ENCODE measurements at regions not wholly inside any gene's neighbourhood (a gene's known extent, or its start where the extent isn't known, plus 50 kb on each side); places are given as distances from the start of the nearest gene placed in this dataset.

- no peak for TF ChIP-seq CTCF (IDR thresholded peaks at IDR 0.05)
- H3K4me3 Mint-ChIP-seq, result no peak overlapping the region
- Histone ChIP-seq H3K4me3 (replicated peaks in 1 of 3; ENCODE audit: low read depth in 2 of 3, low read length in 3 of 3) (no peak overlapping the region), H2AFZ (ENCODE audit: insufficient read depth, low read depth, low read length, poor library complexity, severe bottlenecking) (no peak overlapping the region), H3K27ac (ENCODE audit: low read depth in 1 of 2, low read length in 2 of 2) (no peak overlapping the region), H3K27me3 (ENCODE audit: control insufficient read depth in 2 of 2, insufficient read depth in 2 of 2, low read length in 2 of 2) (peaks cover 0 to 20% of the 10 kb centered on the region in 2 donors), H3K4me1 (ENCODE audit: control insufficient read depth in 1 of 2, insufficient read depth in 2 of 2, low read length in 2 of 2) (no peaks in the 10 kb centered on the region), H3K4me2 (replicated peaks; ENCODE audit: extremely low read depth, low read length, poor library complexity, severe bottlenecking) (no peak overlapping the region), H4K20me1 (ENCODE audit: insufficient read depth, low read length) (no peaks in the 10 kb centered on the region), H3K9ac (ENCODE audit: insufficient read depth, low read length, poor library complexity, severe bottlenecking) (no peak overlapping the region), H3K79me2 (ENCODE audit: insufficient read depth, low read length) (no peaks in the 10 kb centered on the region), H3K9me3 (replicated peaks in 1 of 2; ENCODE audit: control insufficient read depth in 1 of 2, insufficient read depth in 1 of 2, low read length in 2 of 2) (no peaks in the 10 kb centered on the region), H3K36me3 (replicated peaks in 1 of 2; ENCODE audit: control insufficient read depth in 1 of 2, insufficient read depth in 2 of 2, low read length in 2 of 2) (no peaks in the 10 kb centered on the region)
- H3K27ac Mint-ChIP-seq, result no peak overlapping the region
- peaks cover 0 to 2% (median 0%) of the 10 kb centered on the region in 7 donors for H3K9me3 Mint-ChIP-seq
- 43% methylated on average over 18 of the region's 19 CpGs for WGBS (ENCODE audit: insufficient coverage)
- no peak for DNase-seq
- no peaks in the 10 kb centered on the region for H3K4me1 Mint-ChIP-seq
- peaks cover 5 to 27% (median 13%) of the 10 kb centered on the region in 3 donors for H3K27me3 Mint-ChIP-seq (ENCODE audit: low read depth in 3 of 3)
- H3K36me3 Mint-ChIP-seq, result no peaks in the 10 kb centered on the region
- intact Hi-C loops (cut with micrococcal nuclease), result no loop called here
Measured at GRCh38 chr9:126036881-126037291, 289.7 kb downstream of the PBX3 start.

GRCh38 chr9:126038790-126039189 lies 287.8 kb upstream of the MVB12B start:
- 98% methylated on average over 6 of the region's 6 CpGs for WGBS (ENCODE audit: insufficient coverage)
- Histone ChIP-seq H3K27ac (ENCODE audit: low read depth in 1 of 2, low read length in 2 of 2) (no peak overlapping the region), H3K79me2 (ENCODE audit: insufficient read depth, low read length) (no peaks in the 10 kb centered on the region), H3K4me2 (replicated peaks; ENCODE audit: extremely low read depth, low read length, poor library complexity, severe bottlenecking) (no peak overlapping the region), H3K36me3 (replicated peaks in 1 of 2; ENCODE audit: control insufficient read depth in 1 of 2, insufficient read depth in 2 of 2, low read length in 2 of 2) (no peaks in the 10 kb centered on the region), H4K20me1 (ENCODE audit: insufficient read depth, low read length) (no peaks in the 10 kb centered on the region), H3K27me3 (ENCODE audit: control insufficient read depth in 2 of 2, insufficient read depth in 2 of 2, low read length in 2 of 2) (peaks cover 0 to 20% of the 10 kb centered on the region in 2 donors), H3K4me3 (replicated peaks in 1 of 3; ENCODE audit: low read depth in 2 of 3, low read length in 3 of 3) (no peak overlapping the region), H3K9me3 (replicated peaks in 1 of 2; ENCODE audit: control insufficient read depth in 1 of 2, insufficient read depth in 1 of 2, low read length in 2 of 2) (no peaks in the 10 kb centered on the region), H3K4me1 (ENCODE audit: control insufficient read depth in 1 of 2, insufficient read depth in 2 of 2, low read length in 2 of 2) (no peaks in the 10 kb centered on the region), H2AFZ (ENCODE audit: insufficient read depth, low read depth, low read length, poor library complexity, severe bottlenecking) (no peak overlapping the region), H3K9ac (ENCODE audit: insufficient read depth, low read length, poor library complexity, severe bottlenecking) (no peak overlapping the region)
- DNase-seq, result no peak
- Mint-ChIP-seq H3K27ac (no peak overlapping the region), H3K4me3 (no peak overlapping the region), H3K27me3 (ENCODE audit: low read depth in 3 of 3) (peaks cover 3 to 27% (median 10%) of the 10 kb centered on the region in 3 donors), H3K9me3 (peaks cover 0 to 6% (median 2%) of the 10 kb centered on the region in 7 donors), H3K36me3 (no peaks in the 10 kb centered on the region), H3K4me1 (no peaks in the 10 kb centered on the region)
- TF ChIP-seq CTCF (IDR thresholded peaks at IDR 0.05), result no peak
- intact Hi-C loops (cut with micrococcal nuclease), result no loop called here

All from CD14-positive monocyte (primary cell).